Retinal pigment epithelial cell (primary cell): ENCODE measurements at regions not wholly inside any gene's neighbourhood (a gene's known extent, or its start where the extent isn't known, plus 50 kb on each side); places are given as distances from the start of the nearest gene placed in this dataset.

Experiments
- DNase-seq: peaks from one replicate; pipeline ENCODE4 v3.0.0-alpha.2; 2010; ENCODE audit warnings: low read depth
- H3K4me3 ChIP-seq: 2 replicates; pipeline ENCODE4 v1.5.1; 2011; ENCODE audit warnings: mild to moderate bottlenecking, low read length, control low read depth, moderate library complexity
- CTCF ChIP-seq: conservative IDR thresholded peaks from 2 replicates; pipeline ENCODE4 v1.5.1; 2011; ENCODE audit warnings: low read depth, low read length, control low read depth, inconsistent platforms

- DNase-seq = no peak
- TF ChIP-seq CTCF = no peak
- no peak overlapping the region for H3K4me3 ChIP-seq
Observed at GRCh38 chr3:80099559-80100066, 331.8 kb upstream of the ROBO1 start.

GRCh38 chr3:80097674-80098073, 329.9 kb upstream of the ROBO1 start:
- TF ChIP-seq CTCF = no peak
- no peak for DNase-seq
- H3K4me3 ChIP-seq = no peak overlapping the region

GRCh38 chr3:80096909-80097308, 329.1 kb upstream of the ROBO1 start:
- no peak overlapping the region for H3K4me3 ChIP-seq
- DNase-seq = no peak
- no peak for TF ChIP-seq CTCF

GRCh38 chr3:80094589-80094988, 326.8 kb upstream of the ROBO1 start:
- no peak for TF ChIP-seq CTCF
- no peak for DNase-seq

GRCh38 chr3:80087767-80088166, 320.0 kb upstream of the ROBO1 start:
- peak; percentile 7 for DNase-seq
- H3K4me3 ChIP-seq = no peak overlapping the region
- TF ChIP-seq CTCF = no peak

More at GRCh38 chr3:80094589-80094988, 326.8 kb upstream of the ROBO1 start:
- no peak overlapping the region for H3K4me3 ChIP-seq

GRCh38 chr3:80086426-80086825, 318.6 kb upstream of the ROBO1 start:
- TF ChIP-seq CTCF = no peak
- no peak overlapping the region for H3K4me3 ChIP-seq
- DNase-seq = no peak

- no peak for TF ChIP-seq CTCF
- DNase-seq = no peak
- no peak overlapping the region for H3K4me3 ChIP-seq
Observed at GRCh38 chr3:80079886-80080285, 312.1 kb upstream of the ROBO1 start.
